ENCODE measurements at regions not wholly inside any gene's neighbourhood (a gene's known extent, or its start where the extent isn't known, plus 50 kb on each side); places are given as distances from the start of the nearest gene placed in this dataset.

DNA sequence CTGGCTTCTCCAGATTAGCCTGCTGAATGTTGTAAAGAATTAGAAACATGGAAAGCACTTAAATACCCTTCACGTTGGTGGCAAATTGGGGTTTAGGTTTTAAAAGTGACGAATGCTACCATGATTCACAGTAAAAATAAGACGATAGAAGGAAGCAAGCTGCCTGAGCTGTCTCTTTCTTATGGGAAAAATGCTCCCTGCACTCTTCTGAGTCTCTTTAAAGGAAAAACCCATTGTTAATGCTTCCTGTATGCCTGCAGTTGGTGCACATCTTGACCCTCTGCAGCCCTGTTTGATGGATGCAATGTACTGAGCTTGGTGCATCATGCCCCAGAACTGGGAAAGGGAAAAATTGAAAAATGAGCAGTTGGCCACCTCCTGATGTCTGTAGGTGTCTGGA lies 258.6 kb upstream of the RASGRP1 start:
- no TSS peak for BruUV-seq (replicated peaks)

DNA sequence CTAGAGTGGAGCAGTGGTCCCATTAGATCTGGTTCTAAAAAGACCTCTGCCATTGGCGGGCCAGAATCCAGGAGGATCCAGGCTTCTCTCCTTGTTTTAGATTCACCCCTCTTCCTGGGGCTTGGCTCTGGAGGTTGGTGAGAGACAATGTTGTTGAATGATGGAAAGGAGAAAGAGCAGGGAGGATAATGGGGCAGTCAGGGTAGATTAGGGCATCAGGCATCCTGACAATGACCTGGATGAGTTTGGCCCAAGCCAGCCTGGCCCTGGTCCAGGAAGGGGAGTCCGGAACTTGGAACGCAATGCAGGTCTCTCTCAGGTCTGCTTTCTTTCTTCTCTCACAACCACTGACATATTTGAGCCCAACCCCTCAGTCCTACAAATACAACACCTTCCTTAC lies 260.1 kb upstream of the RASGRP1 start:
- Histone ChIP-seq H3K27ac (ENCODE audit: low read length) (no peak overlapping the region), H3K36me3 (ENCODE audit: control insufficient read depth, insufficient read depth, low read length) (no peaks in the 10 kb centered on the region), H3K27me3 (ENCODE audit: control insufficient read depth, insufficient read depth, low read length) (no peaks in the 10 kb centered on the region), H3K9me3 (ENCODE audit: control insufficient read depth, insufficient read depth, low read depth, low read length) (no peaks in the 10 kb centered on the region), H3K4me3 (ENCODE audit: low read depth in 2 of 2, low read length in 2 of 2) (no peak overlapping the region), H3K4me1 (ENCODE audit: control insufficient read depth, insufficient read depth, low read length) (no peaks in the 10 kb centered on the region)
- TF ChIP-seq, protein P1, sequence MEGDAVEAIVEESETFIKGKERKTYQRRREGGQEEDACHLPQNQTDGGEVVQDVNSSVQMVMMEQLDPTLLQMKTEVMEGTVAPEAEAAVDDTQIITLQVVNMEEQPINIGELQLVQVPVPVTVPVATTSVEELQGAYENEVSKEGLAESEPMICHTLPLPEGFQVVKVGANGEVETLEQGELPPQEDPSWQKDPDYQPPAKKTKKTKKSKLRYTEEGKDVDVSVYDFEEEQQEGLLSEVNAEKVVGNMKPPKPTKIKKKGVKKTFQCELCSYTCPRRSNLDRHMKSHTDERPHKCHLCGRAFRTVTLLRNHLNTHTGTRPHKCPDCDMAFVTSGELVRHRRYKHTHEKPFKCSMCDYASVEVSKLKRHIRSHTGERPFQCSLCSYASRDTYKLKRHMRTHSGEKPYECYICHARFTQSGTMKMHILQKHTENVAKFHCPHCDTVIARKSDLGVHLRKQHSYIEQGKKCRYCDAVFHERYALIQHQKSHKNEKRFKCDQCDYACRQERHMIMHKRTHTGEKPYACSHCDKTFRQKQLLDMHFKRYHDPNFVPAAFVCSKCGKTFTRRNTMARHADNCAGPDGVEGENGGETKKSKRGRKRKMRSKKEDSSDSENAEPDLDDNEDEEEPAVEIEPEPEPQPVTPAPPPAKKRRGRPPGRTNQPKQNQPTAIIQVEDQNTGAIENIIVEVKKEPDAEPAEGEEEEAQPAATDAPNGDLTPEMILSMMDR (IDR thresholded peaks at IDR 0.05): no peak
- TF ChIP-seq TCF7L2 (IDR thresholded peaks at IDR 0.05; ENCODE audit: low read depth, low read length) (no peak), SIN3A (IDR thresholded peaks at IDR 0.05; ENCODE audit: borderline replicate concordance, insufficient read depth, low read depth, low read length) (no peak), POLR2AphosphoS5 (IDR thresholded peaks at IDR 0.05; ENCODE audit: low read depth, low read length) (no peak)
- TF ChIP-seq, protein P2, sequence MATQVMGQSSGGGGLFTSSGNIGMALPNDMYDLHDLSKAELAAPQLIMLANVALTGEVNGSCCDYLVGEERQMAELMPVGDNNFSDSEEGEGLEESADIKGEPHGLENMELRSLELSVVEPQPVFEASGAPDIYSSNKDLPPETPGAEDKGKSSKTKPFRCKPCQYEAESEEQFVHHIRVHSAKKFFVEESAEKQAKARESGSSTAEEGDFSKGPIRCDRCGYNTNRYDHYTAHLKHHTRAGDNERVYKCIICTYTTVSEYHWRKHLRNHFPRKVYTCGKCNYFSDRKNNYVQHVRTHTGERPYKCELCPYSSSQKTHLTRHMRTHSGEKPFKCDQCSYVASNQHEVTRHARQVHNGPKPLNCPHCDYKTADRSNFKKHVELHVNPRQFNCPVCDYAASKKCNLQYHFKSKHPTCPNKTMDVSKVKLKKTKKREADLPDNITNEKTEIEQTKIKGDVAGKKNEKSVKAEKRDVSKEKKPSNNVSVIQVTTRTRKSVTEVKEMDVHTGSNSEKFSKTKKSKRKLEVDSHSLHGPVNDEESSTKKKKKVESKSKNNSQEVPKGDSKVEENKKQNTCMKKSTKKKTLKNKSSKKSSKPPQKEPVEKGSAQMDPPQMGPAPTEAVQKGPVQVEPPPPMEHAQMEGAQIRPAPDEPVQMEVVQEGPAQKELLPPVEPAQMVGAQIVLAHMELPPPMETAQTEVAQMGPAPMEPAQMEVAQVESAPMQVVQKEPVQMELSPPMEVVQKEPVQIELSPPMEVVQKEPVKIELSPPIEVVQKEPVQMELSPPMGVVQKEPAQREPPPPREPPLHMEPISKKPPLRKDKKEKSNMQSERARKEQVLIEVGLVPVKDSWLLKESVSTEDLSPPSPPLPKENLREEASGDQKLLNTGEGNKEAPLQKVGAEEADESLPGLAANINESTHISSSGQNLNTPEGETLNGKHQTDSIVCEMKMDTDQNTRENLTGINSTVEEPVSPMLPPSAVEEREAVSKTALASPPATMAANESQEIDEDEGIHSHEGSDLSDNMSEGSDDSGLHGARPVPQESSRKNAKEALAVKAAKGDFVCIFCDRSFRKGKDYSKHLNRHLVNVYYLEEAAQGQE (IDR thresholded peaks at IDR 0.05; ENCODE audit: insufficient read depth in 1 of 2, low read depth in 2 of 2, low read length in 1 of 2): no peak
- intact Hi-C loops (cut with micrococcal nuclease; ENCODE audit: unreplicated experiment): no loop called here
- POLR2A ChIA-PET: no interaction called here
- in situ Hi-C loops (cut with HindIII; ENCODE audit: low pct_unique_long_range_greater_than_20kb, low sequenced_read_pairs): no loop called here
- DNase-seq (ENCODE audit: low read depth, low spot score) (no peak), ATAC-seq (no peak)
- CTCF ChIA-PET: no interaction called here
- no TSS peak for BruUV-seq (replicated peaks)

More for the DNA sequence above, 258.6 kb upstream of the RASGRP1 start:
- Histone ChIP-seq H3K4me3 (ENCODE audit: low read depth in 2 of 2, low read length in 2 of 2) (no peak overlapping the region), H3K27ac (ENCODE audit: low read length) (no peak overlapping the region), H3K36me3 (ENCODE audit: control insufficient read depth, insufficient read depth, low read length) (no peaks in the 10 kb centered on the region), H3K27me3 (ENCODE audit: control insufficient read depth, insufficient read depth, low read length) (no peaks in the 10 kb centered on the region), H3K4me1 (ENCODE audit: control insufficient read depth, insufficient read depth, low read length) (peaks cover 2% of the 10 kb centered on the region), H3K9me3 (ENCODE audit: control insufficient read depth, insufficient read depth, low read depth, low read length) (no peaks in the 10 kb centered on the region)
- ChIA-PET CTCF (no interaction called here), POLR2A (no interaction called here)
- intact Hi-C loops (cut with micrococcal nuclease; ENCODE audit: unreplicated experiment): no loop called here
- TF ChIP-seq, protein P1 (IDR thresholded peaks at IDR 0.05): no peak
- TF ChIP-seq SIN3A (IDR thresholded peaks at IDR 0.05; ENCODE audit: borderline replicate concordance, insufficient read depth, low read depth, low read length) (no peak), TCF7L2 (IDR thresholded peaks at IDR 0.05; ENCODE audit: low read depth, low read length) (no peak), POLR2AphosphoS5 (IDR thresholded peaks at IDR 0.05; ENCODE audit: low read depth, low read length) (no peak)
- TF ChIP-seq, protein P2 (IDR thresholded peaks at IDR 0.05; ENCODE audit: insufficient read depth in 1 of 2, low read depth in 2 of 2, low read length in 1 of 2): no peak
- no peak for DNase-seq (ENCODE audit: low read depth, low spot score)
- in situ Hi-C loops (cut with HindIII; ENCODE audit: low pct_unique_long_range_greater_than_20kb, low sequenced_read_pairs): no loop called here
- no peak for ATAC-seq

Measured in Panc1 (cell line).